ENCODE measurements at regions not wholly inside any gene's neighbourhood (a gene's known extent, or its start where the extent isn't known, plus 50 kb on each side); places are given as distances from the start of the nearest gene placed in this dataset.

- no peaks in the 10 kb centered on the region for H3K79me2 ChIP-seq (replicated peaks; ENCODE audit: insufficient read depth, low read length)
- no peaks in the 10 kb centered on the region for H3K9me2 ChIP-seq (ENCODE audit: insufficient read depth, low read length)
- H3K4me2 ChIP-seq (ENCODE audit: low read length), result no peak overlapping the region
- H3F3A ChIP-seq (ENCODE audit: insufficient read depth, low read length, poor library complexity, severe bottlenecking), result no peaks in the 10 kb centered on the region
- H4K20me1 ChIP-seq (ENCODE audit: insufficient read depth), result no peaks in the 10 kb centered on the region
- H3K36me3 ChIP-seq (ENCODE audit: insufficient read depth, low read length), result no peaks in the 10 kb centered on the region
- H2AFZ ChIP-seq (ENCODE audit: low read depth, low read length), result no peak overlapping the region
- no peaks in the 10 kb centered on the region for H3K27me3 ChIP-seq (ENCODE audit: insufficient read depth, low read depth, low read length)
- no peak overlapping the region for H3K9ac ChIP-seq (ENCODE audit: low read length)
- H3K27ac ChIP-seq (ENCODE audit: low read length), result no peak overlapping the region
- no peak for TF ChIP-seq REST (IDR thresholded peaks at IDR 0.05; ENCODE audit: borderline replicate concordance)
- TF ChIP-seq EP300 (conservative IDR thresholded peaks at IDR 0.05; ENCODE audit: poor library complexity, severe bottlenecking), result no peak
- TF ChIP-seq TAF1 (IDR thresholded peaks at IDR 0.05; ENCODE audit: low read depth), result no peak
- TF ChIP-seq MXI1 (conservative IDR thresholded peaks at IDR 0.05; ENCODE audit: poor library complexity, severe bottlenecking), result no peak
- TF ChIP-seq RAD21 (conservative IDR thresholded peaks at IDR 0.05), result no peak
- no peak for TF ChIP-seq POLR2AphosphoS5 (IDR thresholded peaks at IDR 0.05)
- TF ChIP-seq CTCF (IDR thresholded peaks at IDR 0.05; ENCODE audit: poor library complexity, severe bottlenecking), result no peak
- TF ChIP-seq SMC3 (conservative IDR thresholded peaks at IDR 0.05; ENCODE audit: poor library complexity), result no peak
- TF ChIP-seq EZH2 (IDR thresholded peaks at IDR 0.05; ENCODE audit: borderline replicate concordance, insufficient read depth, low read length, poor library complexity, severe bottlenecking), result no peak
- H3K9me3 ChIP-seq (ENCODE audit: low read length), result no peaks in the 10 kb centered on the region
- H3K4me3 ChIP-seq (ENCODE audit: low read length), result no peak overlapping the region
These were observed 731.8 kb upstream of the RGMB start for GRCh38 chr5:98041661-98042060.

GRCh38 chr5:98042521-98042920, 730.9 kb upstream of the RGMB start:
- Histone ChIP-seq H3K36me3 (ENCODE audit: insufficient read depth, low read length) (no peaks in the 10 kb centered on the region), H3K9me2 (ENCODE audit: insufficient read depth, low read length) (no peaks in the 10 kb centered on the region), H3F3A (ENCODE audit: insufficient read depth, low read length, poor library complexity, severe bottlenecking) (no peaks in the 10 kb centered on the region), H3K79me2 (replicated peaks; ENCODE audit: insufficient read depth, low read length) (no peaks in the 10 kb centered on the region), H3K9ac (ENCODE audit: low read length) (no peak overlapping the region), H4K20me1 (ENCODE audit: insufficient read depth) (no peaks in the 10 kb centered on the region), H3K27ac (ENCODE audit: low read length) (no peak overlapping the region), H3K27me3 (ENCODE audit: insufficient read depth, low read depth, low read length) (no peaks in the 10 kb centered on the region), H2AFZ (ENCODE audit: low read depth, low read length) (no peak overlapping the region), H3K4me3 (ENCODE audit: low read length) (no peak overlapping the region), H3K4me2 (ENCODE audit: low read length) (no peak overlapping the region), H3K9me3 (ENCODE audit: low read length) (no peaks in the 10 kb centered on the region)
- no peak for TF ChIP-seq RAD21 (conservative IDR thresholded peaks at IDR 0.05)
- no peak for TF ChIP-seq EP300 (conservative IDR thresholded peaks at IDR 0.05; ENCODE audit: poor library complexity, severe bottlenecking)
- no peak for TF ChIP-seq CTCF (IDR thresholded peaks at IDR 0.05; ENCODE audit: poor library complexity, severe bottlenecking)
- no peak for TF ChIP-seq MXI1 (conservative IDR thresholded peaks at IDR 0.05; ENCODE audit: poor library complexity, severe bottlenecking)
- TF ChIP-seq POLR2AphosphoS5 (IDR thresholded peaks at IDR 0.05), result no peak
- no peak for TF ChIP-seq SMC3 (conservative IDR thresholded peaks at IDR 0.05; ENCODE audit: poor library complexity)
- TF ChIP-seq EZH2 (IDR thresholded peaks at IDR 0.05; ENCODE audit: borderline replicate concordance, insufficient read depth, low read length, poor library complexity, severe bottlenecking), result no peak
- TF ChIP-seq TAF1 (IDR thresholded peaks at IDR 0.05; ENCODE audit: low read depth), result no peak
- no peak for TF ChIP-seq REST (IDR thresholded peaks at IDR 0.05; ENCODE audit: borderline replicate concordance)
